ENCODE measurements at regions not wholly inside any gene's neighbourhood (a gene's known extent, or its start where the extent isn't known, plus 50 kb on each side); places are given as distances from the start of the nearest gene placed in this dataset.

DNA sequence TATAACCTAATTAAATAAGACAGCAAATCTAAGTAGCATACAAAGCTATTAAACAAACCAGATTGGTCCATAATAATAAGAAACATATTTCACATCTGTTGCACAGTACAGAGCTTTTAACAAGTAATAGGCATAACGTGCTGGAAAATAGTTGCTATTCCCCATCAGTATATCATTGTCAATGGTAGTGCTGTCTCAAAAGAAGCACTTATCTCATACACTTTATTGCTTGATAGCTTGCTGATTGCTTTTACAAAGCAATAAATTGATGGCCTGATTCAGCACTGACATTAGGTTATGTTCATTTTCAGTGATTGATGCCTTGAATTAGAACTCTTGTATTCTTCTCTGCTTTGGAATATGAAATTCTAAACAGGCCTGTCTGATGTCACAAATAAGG is 641.7 kb downstream of the CBLN2 start:
- TF ChIP-seq POLR2A (IDR thresholded peaks at IDR 0.05) = no peak
- TF ChIP-seq CTCF (IDR thresholded peaks at IDR 0.05) = no peak
- no peak for TF ChIP-seq EP300 (IDR thresholded peaks at IDR 0.05)

Data from tibial nerve (tissue), 4 donors.